Activated naive CD8-positive, alpha-beta T cell (primary cell): ENCODE measurements at regions not wholly inside any gene's neighbourhood (a gene's known extent, or its start where the extent isn't known, plus 50 kb on each side); places are given as distances from the start of the nearest gene placed in this dataset.
"Not testable (repeated sequence)": the region's sequence is repeated elsewhere in the genome, so short reads cannot be mapped to it uniquely, and the experiment has no call there.

Experiments
- H3K27ac Mint-ChIP-seq: one replicate; pipeline ENCODE4 v1.8.0; 2021; ENCODE audit warnings: mixed read lengths
- H3K27me3 Mint-ChIP-seq: one replicate; pipeline ENCODE4 v1.8.0; 2021; ENCODE audit warnings: mixed read lengths
- H3K36me3 Mint-ChIP-seq: one replicate; pipeline ENCODE4 v1.8.0; 2021; ENCODE audit warnings: mixed read lengths
- H3K4me1 Mint-ChIP-seq: one replicate; pipeline ENCODE4 v1.8.0; 2021; ENCODE audit warnings: low read depth, mixed read lengths
- H3K4me3 Mint-ChIP-seq: one replicate; pipeline ENCODE4 v1.8.0; 2021; ENCODE audit warnings: mild to moderate bottlenecking, mixed read lengths
- H3K9me3 Mint-ChIP-seq: one replicate; pipeline ENCODE4 v1.8.0; 2021; ENCODE audit warnings: low read depth, mixed read lengths

DNA sequence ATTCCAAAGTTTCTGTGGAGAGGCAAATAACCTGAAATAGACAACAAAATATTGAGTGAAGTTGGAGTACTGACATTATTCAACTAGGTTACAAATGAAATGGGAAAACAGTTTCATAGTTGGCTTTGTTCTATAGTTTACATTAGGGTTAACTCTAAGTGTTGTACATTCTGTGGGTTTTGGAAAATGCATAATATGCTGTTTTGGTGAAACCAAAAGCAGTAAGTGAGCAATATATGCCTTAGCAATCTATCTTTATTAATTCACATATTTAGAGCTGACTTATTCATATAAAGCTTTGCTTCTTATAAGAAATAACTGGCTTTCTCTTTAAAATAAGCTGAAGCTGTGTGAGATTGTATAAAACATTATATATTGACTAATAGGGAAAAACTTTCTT lies 157.5 kb upstream of the AHI1 start:
- Mint-ChIP-seq H3K9me3 (peaks cover 20% of the 10 kb centered on the region), H3K27me3 (peaks cover 3% of the 10 kb centered on the region), H3K27ac (no peak overlapping the region), H3K36me3 (peaks cover 9% of the 10 kb centered on the region), H3K4me3 (no peak overlapping the region), H3K4me1 (peaks cover 11% of the 10 kb centered on the region)

DNA sequence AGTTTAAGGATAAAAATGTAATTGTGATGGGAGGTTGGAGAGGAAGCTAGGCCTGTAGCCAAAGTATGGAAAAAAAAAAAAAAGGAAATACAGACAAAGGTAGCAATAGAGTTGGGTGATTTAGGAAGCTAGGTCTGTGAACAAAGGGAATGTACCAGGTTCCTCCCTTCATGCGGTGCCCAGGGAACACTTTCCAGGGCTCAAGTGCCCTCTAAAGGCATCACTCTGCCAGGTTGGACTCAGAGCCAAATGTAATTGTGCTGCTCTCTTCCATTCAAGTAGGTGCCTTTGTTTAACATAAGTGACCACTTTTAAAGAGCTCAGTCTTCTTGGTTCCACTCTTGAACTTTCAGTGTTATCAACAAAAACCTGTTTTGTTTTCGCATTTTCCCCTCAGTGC lies 159.7 kb upstream of the AHI1 start:
- H3K27ac Mint-ChIP-seq, result no peak overlapping the region
- peaks cover under 1% of the 10 kb centered on the region for H3K4me1 Mint-ChIP-seq
- H3K27me3 Mint-ChIP-seq, result peaks cover 3% of the 10 kb centered on the region
- peaks cover 4% of the 10 kb centered on the region for H3K36me3 Mint-ChIP-seq
- peaks cover 14% of the 10 kb centered on the region for H3K9me3 Mint-ChIP-seq
- no peak overlapping the region for H3K4me3 Mint-ChIP-seq

DNA sequence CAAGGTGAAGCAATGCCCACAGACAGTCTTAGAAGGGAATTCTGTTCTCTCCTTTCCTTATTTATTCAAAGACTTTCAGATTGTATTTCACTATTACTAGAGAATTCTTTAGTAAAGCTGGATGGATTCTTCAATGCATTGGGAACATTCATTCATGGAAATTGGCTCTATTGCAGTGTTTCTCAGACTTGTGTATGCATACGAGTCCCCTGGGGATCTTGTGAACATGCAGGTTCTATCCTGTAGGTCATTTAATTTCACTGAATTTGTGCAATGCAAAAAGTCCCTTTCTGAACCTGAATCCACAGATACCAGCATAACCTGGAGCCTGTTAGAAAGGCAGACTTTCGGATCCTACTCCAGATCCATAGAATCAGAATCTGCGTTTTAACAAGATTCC lies 160.9 kb upstream of the AHI1 start:
- no peaks in the 10 kb centered on the region for H3K4me1 Mint-ChIP-seq
- peaks cover 4% of the 10 kb centered on the region for H3K36me3 Mint-ChIP-seq
- no peak overlapping the region for H3K27ac Mint-ChIP-seq
- no peak overlapping the region for H3K4me3 Mint-ChIP-seq
- H3K27me3 Mint-ChIP-seq, result peaks cover 3% of the 10 kb centered on the region
- peaks cover 14% of the 10 kb centered on the region for H3K9me3 Mint-ChIP-seq

DNA sequence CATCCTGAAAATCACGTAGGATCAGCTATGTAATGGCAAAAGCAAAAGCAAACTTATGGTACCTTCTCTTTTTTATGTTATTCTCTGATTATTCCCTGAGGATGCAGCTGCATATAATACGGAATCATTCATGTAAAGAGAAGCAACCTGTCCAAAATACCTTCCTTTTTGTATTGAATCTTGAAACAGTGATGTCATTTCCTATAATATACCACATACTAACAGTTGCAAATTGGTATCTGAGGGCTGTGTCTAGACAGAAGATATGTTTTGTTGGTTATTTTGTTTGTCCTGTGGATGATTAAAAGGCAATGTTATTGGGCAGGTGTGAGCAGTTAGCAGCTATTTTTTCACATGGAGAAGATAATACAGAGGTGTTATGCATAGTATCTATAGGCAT lies 161.4 kb upstream of the AHI1 start:
- Mint-ChIP-seq H3K27me3 (peaks cover 3% of the 10 kb centered on the region), H3K4me1 (no peaks in the 10 kb centered on the region), H3K9me3 (peaks cover 13% of the 10 kb centered on the region), H3K36me3 (peaks cover 4% of the 10 kb centered on the region), H3K4me3 (no peak overlapping the region), H3K27ac (no peak overlapping the region)

DNA sequence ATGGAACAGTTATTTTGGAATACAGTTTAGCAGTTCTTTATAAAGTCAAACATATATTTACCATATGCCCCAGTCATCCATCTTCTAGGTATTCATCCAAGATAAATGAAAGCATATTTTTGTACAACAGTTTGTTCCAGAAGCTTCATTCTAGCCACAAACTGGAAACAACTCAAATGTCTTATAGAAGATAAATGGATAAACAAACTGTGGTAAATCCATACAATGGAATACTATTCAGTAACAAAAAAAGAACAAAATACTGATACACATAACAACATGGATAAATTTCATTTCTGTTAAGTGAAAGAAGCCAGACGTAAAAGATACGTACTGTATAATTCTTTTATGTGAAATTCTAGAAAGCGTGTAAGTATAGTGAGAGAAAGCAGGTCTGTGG lies 167.0 kb upstream of the AHI1 start:
- Mint-ChIP-seq H3K27ac (no peak overlapping the region), H3K4me3 (no peak overlapping the region), H3K36me3 (no peaks in the 10 kb centered on the region), H3K27me3 (peaks cover 2% of the 10 kb centered on the region), H3K9me3 (peaks cover 4% of the 10 kb centered on the region), H3K4me1 (no peaks in the 10 kb centered on the region)

DNA sequence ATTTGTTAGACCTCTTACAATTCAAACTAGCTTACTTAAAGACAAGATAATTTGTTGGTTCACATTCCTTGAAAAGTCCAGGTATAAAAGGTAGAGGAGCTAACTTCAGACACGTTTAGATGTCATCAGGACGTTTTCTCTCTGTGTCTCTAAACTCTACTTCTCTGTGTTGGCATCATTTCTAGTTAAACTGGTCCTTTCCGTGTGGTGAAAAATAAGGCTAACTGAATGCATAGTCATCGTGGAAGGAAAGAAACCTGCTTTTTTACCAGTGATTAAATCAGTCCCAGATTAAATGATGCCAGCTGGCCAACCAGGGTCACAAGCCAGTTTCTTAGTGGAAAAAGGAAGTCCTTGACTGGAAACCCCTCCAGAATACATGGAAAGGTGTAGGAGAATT lies 168.4 kb upstream of the AHI1 start:
- peaks cover 4% of the 10 kb centered on the region for H3K9me3 Mint-ChIP-seq

DNA sequence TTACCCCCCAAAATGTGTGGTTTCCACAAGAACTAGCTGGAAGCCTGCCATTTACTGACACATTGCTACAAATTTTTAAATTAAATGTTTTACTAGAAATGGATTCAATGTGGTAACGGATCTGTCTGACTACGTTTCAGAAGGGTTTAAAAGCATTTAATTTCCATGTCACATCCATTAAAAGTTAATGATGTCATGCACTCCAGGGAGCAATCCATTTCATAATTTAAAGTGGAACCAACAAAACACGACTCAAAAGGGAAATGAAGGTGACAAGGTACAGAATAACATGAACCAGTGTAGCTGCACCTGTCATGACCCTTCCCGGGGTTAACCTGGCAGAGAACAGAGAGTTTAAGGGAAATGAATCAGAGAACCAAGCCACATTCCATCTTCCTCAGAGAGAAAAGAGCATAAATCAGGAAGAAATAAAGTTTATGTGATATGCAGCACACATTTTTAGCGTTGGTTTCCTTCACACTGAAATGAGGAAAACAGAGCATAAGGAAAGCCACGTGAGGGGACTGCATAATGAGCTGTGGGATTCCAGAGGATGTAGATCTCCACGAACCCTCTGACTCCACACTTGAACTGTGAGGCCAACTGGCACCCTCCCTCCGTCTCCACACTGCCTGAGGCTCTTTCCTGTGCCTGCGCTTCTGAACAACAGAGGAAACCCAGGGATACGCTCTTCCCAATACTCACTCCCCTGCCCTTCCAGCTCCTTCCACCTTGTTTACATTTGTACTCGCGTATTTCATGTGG lies 170.3 kb upstream of the AHI1 start:
- Mint-ChIP-seq H3K4me3 (no peak overlapping the region), H3K9me3 (peaks cover 4% of the 10 kb centered on the region), H3K4me1 (no peaks in the 10 kb centered on the region), H3K36me3 (no peaks in the 10 kb centered on the region), H3K27me3 (peaks cover 2% of the 10 kb centered on the region), H3K27ac (no peak overlapping the region)

More for the DNA sequence above, 168.4 kb upstream of the AHI1 start:
- Mint-ChIP-seq H3K27me3 (peaks cover 2% of the 10 kb centered on the region), H3K27ac (no peak overlapping the region), H3K36me3 (no peaks in the 10 kb centered on the region), H3K4me3 (no peak overlapping the region), H3K4me1 (no peaks in the 10 kb centered on the region)

DNA sequence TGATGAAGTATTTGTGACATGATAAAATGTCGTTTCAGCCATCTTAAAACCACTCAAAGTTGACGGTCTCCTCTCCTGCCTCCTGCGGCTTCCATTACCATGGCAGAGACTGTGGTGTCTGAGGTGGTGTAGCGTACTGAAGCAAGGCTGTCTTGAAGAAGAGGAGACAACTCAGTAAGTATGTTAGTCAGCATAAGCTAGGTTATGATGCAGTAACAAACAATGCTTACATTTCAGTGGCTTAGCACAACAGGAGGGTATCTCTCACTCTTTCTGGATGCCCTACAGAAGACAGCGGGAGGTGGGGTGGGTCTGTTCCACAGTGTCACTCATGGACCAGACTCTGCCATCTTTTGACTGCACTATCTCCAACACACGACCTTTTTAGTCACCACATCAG lies 174.7 kb upstream of the AHI1 start:
- H3K4me3 Mint-ChIP-seq, result no peak overlapping the region
- H3K36me3 Mint-ChIP-seq, result no peaks in the 10 kb centered on the region
- H3K4me1 Mint-ChIP-seq, result peaks cover 11% of the 10 kb centered on the region
- no peaks in the 10 kb centered on the region for H3K9me3 Mint-ChIP-seq
- peaks cover 2% of the 10 kb centered on the region for H3K27me3 Mint-ChIP-seq
- no peak overlapping the region for H3K27ac Mint-ChIP-seq

DNA sequence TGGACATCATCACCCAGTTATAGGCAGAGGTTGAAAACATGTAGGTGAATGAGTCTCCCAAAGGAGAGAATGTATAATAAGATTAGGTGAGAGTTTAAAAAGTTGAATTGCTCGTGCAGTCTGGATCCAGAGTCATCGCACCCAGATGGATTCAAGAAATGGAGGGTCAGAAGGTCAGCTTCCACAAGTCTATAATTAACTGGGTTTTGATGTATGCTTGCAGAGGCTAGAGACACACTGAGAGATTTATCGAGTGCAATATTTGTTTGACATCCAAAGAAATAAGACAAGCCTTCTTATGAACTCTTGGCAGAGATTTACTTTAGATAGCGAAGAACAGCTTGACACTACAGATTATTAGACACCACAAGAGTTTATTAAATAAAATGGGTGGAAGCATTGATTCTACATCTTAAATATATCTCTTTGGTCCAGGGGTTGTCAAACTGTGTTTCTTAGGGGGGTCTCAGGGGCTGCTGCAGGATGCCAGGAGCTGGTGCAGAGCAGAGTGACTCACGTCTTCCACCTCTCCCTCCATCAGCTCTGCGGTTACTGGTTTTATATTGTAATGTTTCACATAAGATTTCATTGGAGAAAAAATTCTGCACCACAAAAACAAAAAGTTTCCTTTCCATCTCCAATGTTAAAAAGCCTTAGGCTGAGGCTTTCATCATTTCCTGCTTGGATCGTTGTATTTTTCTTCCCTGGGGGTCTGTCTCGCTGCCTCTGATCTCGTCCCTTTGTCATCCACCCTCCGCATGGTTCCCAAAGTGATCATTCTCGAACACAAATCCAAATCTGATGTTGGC lies 176.2 kb upstream of the AHI1 start:
- Mint-ChIP-seq H3K4me1 (peaks cover 11% of the 10 kb centered on the region), H3K36me3 (no peaks in the 10 kb centered on the region), H3K9me3 (no peaks in the 10 kb centered on the region), H3K27ac (peak overlapping the region; percentile 42), H3K4me3 (no peak overlapping the region), H3K27me3 (no peaks in the 10 kb centered on the region)

DNA sequence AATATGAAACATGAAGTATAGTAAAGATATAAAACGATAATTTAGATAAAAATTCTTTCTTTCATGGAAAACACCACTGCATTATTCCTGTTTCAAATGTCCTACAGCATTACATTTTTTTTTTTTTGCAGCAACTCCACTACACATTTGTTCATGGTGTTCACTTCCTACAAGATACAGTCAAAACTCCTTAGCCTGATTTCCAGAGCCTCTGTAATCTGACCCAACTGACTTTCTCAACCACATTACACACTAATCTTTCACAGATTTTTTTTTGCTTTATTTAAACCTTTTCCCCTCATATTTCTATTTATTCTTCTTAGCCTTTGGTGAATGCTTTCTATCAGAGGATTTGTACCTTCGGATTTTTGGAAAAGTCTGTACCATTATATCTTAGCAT lies 176.5 kb upstream of the PDE7B start:
- Mint-ChIP-seq H3K4me1 (peaks cover 11% of the 10 kb centered on the region), H3K36me3 (no peaks in the 10 kb centered on the region), H3K27me3 (no peaks in the 10 kb centered on the region), H3K4me3 (no peak overlapping the region), H3K27ac (peak overlapping the region; percentile 66), H3K9me3 (no peaks in the 10 kb centered on the region)

DNA sequence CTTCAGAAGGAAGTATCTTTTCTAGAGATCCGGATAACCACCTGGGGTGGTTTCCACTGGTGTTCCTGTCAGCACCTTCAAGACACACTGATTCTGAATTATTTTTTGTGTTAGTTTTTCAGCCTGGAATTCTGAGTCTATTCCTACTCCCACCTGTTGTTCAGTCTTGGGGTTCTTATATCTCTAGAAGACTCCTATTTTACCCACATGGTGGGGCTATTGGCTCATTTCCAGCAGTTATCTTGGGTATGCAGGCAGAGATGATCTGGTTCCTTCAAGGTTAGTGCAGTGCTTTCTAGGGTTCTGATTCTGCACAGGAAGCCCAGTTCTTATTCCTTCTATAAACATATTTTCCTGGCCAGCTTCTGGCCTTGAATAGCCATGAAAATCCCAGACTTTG lies 175.6 kb upstream of the PDE7B start:
- H3K36me3 Mint-ChIP-seq, result no peaks in the 10 kb centered on the region
- peaks cover 11% of the 10 kb centered on the region for H3K4me1 Mint-ChIP-seq
- no peak overlapping the region for H3K4me3 Mint-ChIP-seq
- H3K27ac Mint-ChIP-seq, result peak overlapping the region; percentile 66
- H3K27me3 Mint-ChIP-seq, result no peaks in the 10 kb centered on the region
- H3K9me3 Mint-ChIP-seq, result no peaks in the 10 kb centered on the region

DNA sequence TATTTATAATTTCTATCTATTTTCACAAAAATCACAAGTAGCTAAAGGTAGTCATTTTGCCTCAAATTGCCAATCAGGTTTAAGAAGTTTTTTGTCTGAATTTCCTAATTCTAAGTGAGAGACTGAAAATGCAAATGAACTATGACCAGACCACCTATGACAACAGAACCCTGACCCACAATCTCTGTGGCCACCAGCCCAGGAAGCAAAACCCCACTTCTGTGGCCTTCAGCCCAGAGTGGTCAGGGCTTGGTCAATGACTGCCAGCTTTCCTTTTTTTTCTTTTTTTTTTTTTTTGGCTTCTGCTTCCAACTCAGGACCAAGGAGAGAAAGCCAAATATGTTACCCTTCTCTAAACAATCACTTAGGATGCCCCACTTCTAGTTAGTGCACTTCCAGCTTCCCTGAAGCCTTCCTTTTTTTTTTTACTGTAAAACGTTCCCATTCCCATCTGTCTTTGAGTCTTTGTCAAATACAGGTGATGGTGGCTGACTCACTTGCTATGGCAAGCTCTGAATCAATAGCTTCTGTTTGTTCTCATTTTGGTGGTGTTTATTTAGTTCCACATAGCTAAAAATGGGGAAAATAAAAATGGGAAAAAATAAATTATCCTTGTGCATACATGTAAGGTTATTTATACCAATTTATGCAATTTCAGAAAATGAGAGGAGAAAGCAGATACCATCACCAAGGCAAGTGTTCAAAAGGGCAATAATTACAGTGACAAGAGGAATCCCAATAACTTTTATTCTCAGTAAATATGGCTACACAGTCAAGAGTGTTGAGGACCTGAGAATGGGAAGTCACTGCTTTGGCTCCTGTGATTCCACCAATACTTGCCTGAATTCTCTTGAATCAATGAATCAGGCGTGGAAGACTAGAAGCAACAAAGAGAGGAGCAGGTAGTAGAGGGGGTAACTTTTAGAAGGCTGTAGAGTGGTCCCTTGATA lies 170.3 kb upstream of the PDE7B start:
- no peaks in the 10 kb centered on the region for H3K4me1 Mint-ChIP-seq
- H3K36me3 Mint-ChIP-seq, result no peaks in the 10 kb centered on the region
- H3K27me3 Mint-ChIP-seq, result no peaks in the 10 kb centered on the region
- H3K27ac Mint-ChIP-seq, result no peak overlapping the region
- no peaks in the 10 kb centered on the region for H3K9me3 Mint-ChIP-seq
- H3K4me3 Mint-ChIP-seq, result no peak overlapping the region

DNA sequence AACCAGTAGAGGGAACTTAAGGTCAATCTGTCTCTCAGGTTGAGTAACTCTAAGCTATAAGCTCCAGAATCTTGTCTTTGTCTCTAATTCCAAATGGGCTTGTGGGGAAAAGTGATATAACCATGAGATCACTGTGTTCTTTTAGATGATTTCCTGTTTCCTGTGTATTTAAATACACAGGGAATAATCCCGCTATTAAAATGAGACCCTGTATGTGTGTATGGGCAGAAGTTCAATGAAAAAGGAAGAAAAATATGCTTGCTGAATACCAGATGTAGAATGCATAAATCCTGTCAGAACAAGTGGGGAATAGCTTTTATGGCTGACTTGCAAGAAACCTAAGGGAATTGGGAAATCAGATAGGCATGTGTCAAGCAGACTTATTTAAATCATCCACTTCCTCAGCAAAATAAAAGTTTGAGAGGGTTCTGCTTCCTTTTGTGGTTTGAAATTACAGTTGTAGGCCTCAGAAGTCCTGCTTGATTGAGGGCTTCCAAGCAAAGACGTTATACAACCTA lies 164.7 kb upstream of the PDE7B start:
- Mint-ChIP-seq H3K4me1 (peaks cover 11% of the 10 kb centered on the region), H3K9me3 (no peaks in the 10 kb centered on the region), H3K27me3 (no peaks in the 10 kb centered on the region), H3K4me3 (no peak overlapping the region), H3K27ac (no peak overlapping the region), H3K36me3 (no peaks in the 10 kb centered on the region)

DNA sequence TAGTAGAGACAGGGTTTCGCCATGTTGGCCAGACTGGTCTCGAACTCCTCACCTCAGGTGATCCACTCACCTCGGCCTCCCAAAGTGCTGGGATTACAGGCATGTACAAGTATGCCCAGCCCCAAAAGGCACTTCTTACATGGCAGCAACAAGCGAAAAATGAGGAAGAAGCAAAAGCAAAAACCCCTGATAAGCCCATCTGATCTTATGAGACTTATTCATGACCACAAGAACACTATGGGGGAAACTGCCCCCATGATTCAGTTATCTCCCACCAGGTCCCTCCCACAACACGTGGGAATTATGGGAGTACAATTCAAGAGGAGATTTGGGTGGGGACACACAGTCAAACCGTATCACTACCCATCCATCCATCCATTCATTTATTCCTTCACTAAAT lies 163.0 kb upstream of the PDE7B start:
- H3K9me3 Mint-ChIP-seq, H3K27me3 Mint-ChIP-seq, H3K4me3 Mint-ChIP-seq, H3K36me3 Mint-ChIP-seq, H3K27ac Mint-ChIP-seq: not testable (repeated sequence)
- peaks cover 11% of the 10 kb centered on the region for H3K4me1 Mint-ChIP-seq

DNA sequence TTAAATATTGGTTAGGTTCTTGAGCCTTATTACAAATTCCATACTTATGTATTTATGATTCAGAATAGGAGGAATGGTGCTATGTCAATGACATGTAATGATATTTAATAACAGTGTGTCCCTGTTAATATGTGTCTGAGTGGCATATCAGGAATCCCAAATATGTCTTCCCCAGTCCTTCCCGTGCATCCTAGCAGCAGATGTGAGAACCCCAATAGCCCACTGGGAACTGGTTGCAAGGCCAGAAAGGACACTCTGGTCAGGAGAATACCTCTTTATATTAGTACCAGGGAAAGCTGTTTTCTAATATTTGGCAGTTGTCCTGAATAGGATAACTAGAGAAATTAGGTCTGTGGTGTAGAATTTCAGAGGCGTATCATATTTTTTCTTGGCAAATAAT lies 159.1 kb upstream of the PDE7B start:
- Mint-ChIP-seq H3K27ac (no peak overlapping the region), H3K9me3 (no peaks in the 10 kb centered on the region), H3K36me3 (no peaks in the 10 kb centered on the region), H3K4me3 (no peak overlapping the region), H3K27me3 (peaks cover 2% of the 10 kb centered on the region), H3K4me1 (peaks cover 3% of the 10 kb centered on the region)
